ENCODE measurements at regions not wholly inside any gene's neighbourhood (a gene's known extent, or its start where the extent isn't known, plus 50 kb on each side); places are given as distances from the start of the nearest gene placed in this dataset.
A peak's percentile ranks its signal among the peaks of the same experiment; 100 is the strongest.

GRCh38 chr21:43306911-43307676, 119.8 kb downstream of the SIK1 start:
- WGBS (ENCODE audit: insufficient coverage, low coverage, low lambda C conversion rate, missing lambda C conversion rate): 81% methylated on average over 10 of the region's 24 CpGs
- Histone ChIP-seq H3K36me3 (no peaks in the 10 kb centered on the region), H3K9me3 (no peaks in the 10 kb centered on the region), H3K4me3 (no peak overlapping the region), H3K27me3 (no peaks in the 10 kb centered on the region), H3K4me1 (peaks cover 0 to 8% (median 4%) of the 10 kb centered on the region in 4 donors), H3K27ac (no peak overlapping the region)
- intact Hi-C loops (cut with DNase I): no loop called here
- no peak for TF ChIP-seq POLR2A (IDR thresholded peaks at IDR 0.05)
- TF ChIP-seq CTCF (IDR thresholded peaks at IDR 0.05): no peak
- ATAC-seq (no peak), DNase-seq (peak in 2 of 3 donors; percentile 10 to 43)

GRCh38 chr21:43306391-43306790, 120.5 kb downstream of the SIK1 start:
- no peak for DNase-seq
- Histone ChIP-seq H3K27me3 (no peaks in the 10 kb centered on the region), H3K4me3 (no peak overlapping the region), H3K27ac (no peak overlapping the region), H3K36me3 (no peaks in the 10 kb centered on the region), H3K4me1 (peaks cover 0 to 5% (median 3%) of the 10 kb centered on the region in 4 donors), H3K9me3 (no peaks in the 10 kb centered on the region)
- intact Hi-C loops (cut with DNase I): no loop called here
- no peak for ATAC-seq
- 97% methylated on average over 4 of the region's 11 CpGs for WGBS (ENCODE audit: insufficient coverage, low coverage, low lambda C conversion rate, missing lambda C conversion rate)
- TF ChIP-seq CTCF (IDR thresholded peaks at IDR 0.05) (no peak), POLR2A (IDR thresholded peaks at IDR 0.05) (no peak)

- DNase-seq (peak in 2 of 3 donors; percentile 17 to 42), ATAC-seq (no peak)
- Histone ChIP-seq H3K27me3 (no peaks in the 10 kb centered on the region), H3K9me3 (no peaks in the 10 kb centered on the region), H3K27ac (no peak overlapping the region), H3K36me3 (no peaks in the 10 kb centered on the region), H3K4me3 (no peak overlapping the region), H3K4me1 (no peaks in the 10 kb centered on the region)
- intact Hi-C loops (cut with DNase I): no loop called here
- whole genome bisulfite sequencing (ENCODE audit: insufficient coverage, low coverage, low lambda C conversion rate, missing lambda C conversion rate): 72% methylated on average over 9 of the region's 16 CpGs
- no peak for TF ChIP-seq CTCF (IDR thresholded peaks at IDR 0.05)
- TF ChIP-seq POLR2A (IDR thresholded peaks at IDR 0.05): no peak
Observed at GRCh38 chr21:43305811-43306311, 121.1 kb downstream of the SIK1 start.

GRCh38 chr21:43305336-43305665, 121.6 kb downstream of the SIK1 start:
- no peak overlapping the region for H3K27ac ChIP-seq
- no peak overlapping the region for H3K4me3 ChIP-seq
- 89% methylated on average over 5 of the region's 15 CpGs for WGBS (ENCODE audit: insufficient coverage, low coverage, low lambda C conversion rate, missing lambda C conversion rate)
- H3K36me3 ChIP-seq: no peaks in the 10 kb centered on the region
- intact Hi-C loops (cut with DNase I): no loop called here
- TF ChIP-seq POLR2A (IDR thresholded peaks at IDR 0.05): no peak
- no peak for TF ChIP-seq CTCF (IDR thresholded peaks at IDR 0.05)
- no peaks in the 10 kb centered on the region for H3K4me1 ChIP-seq
- H3K27me3 ChIP-seq: no peaks in the 10 kb centered on the region
- DNase-seq (peak in 2 of 3 donors; percentile 7 to 35), ATAC-seq (no peak)
- H3K9me3 ChIP-seq: no peaks in the 10 kb centered on the region
